ENCODE measurements at regions not wholly inside any gene's neighbourhood (a gene's known extent, or its start where the extent isn't known, plus 50 kb on each side); places are given as distances from the start of the nearest gene placed in this dataset.

- DNase-seq, result no peak
These were observed 82.9 kb upstream of the PPARA start for GRCh38 chr22:46067159-46068111.

GRCh38 chr22:46068181-46068592 is 82.1 kb upstream of the PPARA start:
- DNase-seq, result no peak

- peak; percentile 85 for DNase-seq
These were observed 81.5 kb upstream of the PPARA start for GRCh38 chr22:46068593-46069491.

GRCh38 chr22:46069521-46070214 is 80.7 kb upstream of the PPARA start:
- DNase-seq, result peak; percentile 94

- peak; percentile 64 for DNase-seq
These were observed 80.0 kb upstream of the PPARA start for GRCh38 chr22:46070215-46070802.

GRCh38 chr22:46070803-46071450 is 79.4 kb upstream of the PPARA start:
- peak; percentile 69 for DNase-seq

- DNase-seq, result peak; percentile 96
These were observed 78.7 kb upstream of the PPARA start for GRCh38 chr22:46071451-46072109.

GRCh38 chr22:46072110-46072881 is 78.0 kb upstream of the PPARA start:
- DNase-seq, result peak; percentile 65

GRCh38 chr22:46072981-46073682 is 77.2 kb upstream of the PPARA start:
- DNase-seq, result no peak

- no peak for DNase-seq
These were observed 76.4 kb upstream of the PPARA start for GRCh38 chr22:46073683-46074504.

- DNase-seq, result peak; percentile 13
These were observed 75.4 kb upstream of the PPARA start for GRCh38 chr22:46074771-46075551.

GRCh38 chr22:46075764-46076531 is 74.4 kb upstream of the PPARA start:
- DNase-seq, result no peak

GRCh38 chr22:46076651-46077339 is 73.5 kb upstream of the PPARA start:
- DNase-seq, result peak; percentile 82

GRCh38 chr22:46077669-46078099 is 72.6 kb upstream of the PPARA start:
- no peak for DNase-seq

- peak; percentile 72 for DNase-seq
These were observed 71.9 kb upstream of the PPARA start for GRCh38 chr22:46078241-46079092.
